HEK293T (cell line): ENCODE measurements at regions not wholly inside any gene's neighbourhood (a gene's known extent, or its start where the extent isn't known, plus 50 kb on each side); places are given as distances from the start of the nearest gene placed in this dataset.

Experiments
- ARNT ChIP-seq: fragments of 450-650 bp; IDR thresholded peaks from 2 replicates; pipeline ENCODE4 v1.6.1; 2017; ENCODE audit warnings: mild to moderate bottlenecking
- BHLHE40 ChIP-seq: fragments of 450-650 bp; IDR thresholded peaks from 2 replicates; pipeline ENCODE4 v1.6.1; 2016; ENCODE audit warnings: mild to moderate bottlenecking, moderate library complexity, borderline replicate concordance
- ELF4 ChIP-seq: fragments of 450-650 bp; IDR thresholded peaks from 2 replicates; pipeline ENCODE4 v1.6.1; 2017; ENCODE audit warnings: antibody characterized with exemption
- FOXA1 ChIP-seq: fragments of 450-650 bp; IDR thresholded peaks from 2 replicates; pipeline ENCODE4 v1.6.1; 2016; ENCODE audit warnings: mild to moderate bottlenecking
- FOXK2 ChIP-seq: fragments of 450-650 bp; IDR thresholded peaks from 2 replicates; pipeline ENCODE4 v1.6.1; 2016; ENCODE audit warnings: mild to moderate bottlenecking
- FOXM1 ChIP-seq: fragments of 450-650 bp; IDR thresholded peaks from 2 replicates; pipeline ENCODE4 v1.6.1; 2017; ENCODE audit warnings: mild to moderate bottlenecking, borderline replicate concordance
- HDGF ChIP-seq: fragments of 450-650 bp; IDR thresholded peaks from 2 replicates; pipeline ENCODE4 v1.6.1; 2017; ENCODE audit warnings: antibody characterized with exemption, borderline replicate concordance
- L3MBTL2 ChIP-seq: fragments of 450-650 bp; conservative IDR thresholded peaks from 2 replicates; pipeline ENCODE4 v1.6.1; 2016; ENCODE audit warnings: mild to moderate bottlenecking
- LEF1 ChIP-seq: fragments of 450-650 bp; IDR thresholded peaks from 2 replicates; pipeline ENCODE4 v1.6.1; 2017; ENCODE audit warnings: mild to moderate bottlenecking, borderline replicate concordance
- SP1 ChIP-seq: fragments of 450-650 bp; IDR thresholded peaks from 2 replicates; pipeline ENCODE4 v1.6.1; 2017
- SUZ12 ChIP-seq: fragments of 450-650 bp; IDR thresholded peaks from 2 replicates; pipeline ENCODE4 v1.6.1; 2016; ENCODE audit warnings: mild to moderate bottlenecking
- TARDBP ChIP-seq: fragments of 450-650 bp; IDR thresholded peaks from 2 replicates; pipeline ENCODE4 v1.6.1; 2016
- ZNF384 ChIP-seq: fragments of 450-650 bp; IDR thresholded peaks from 2 replicates; pipeline ENCODE4 v1.6.1; 2016
- TF ChIP-seq, protein P1 (sequence below): fragments of 450-650 bp; IDR thresholded peaks from 2 replicates; pipeline ENCODE4 v1.6.1; 2016

DNA sequence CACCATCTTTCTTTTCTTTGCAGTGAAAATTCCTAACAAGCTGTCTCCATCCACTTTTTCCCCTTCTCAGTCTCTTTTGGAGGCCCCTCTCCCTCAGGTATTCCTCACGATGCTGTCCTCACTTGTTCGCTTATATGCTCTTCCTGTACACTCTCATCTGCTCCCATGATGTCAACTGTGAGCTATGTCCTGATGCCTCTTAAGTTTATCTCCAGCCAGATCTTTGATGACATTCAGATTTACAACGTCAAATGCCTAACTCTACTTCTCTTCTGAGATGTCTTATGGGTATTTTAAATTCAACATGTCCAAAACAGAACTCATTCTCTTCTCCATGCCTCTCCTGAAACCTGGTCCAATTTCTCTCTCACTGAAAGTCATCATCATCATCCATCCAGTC is 55.1 kb upstream of the SERTAD2 start:
- TF ChIP-seq TARDBP: no peak
- TF ChIP-seq FOXA1: no peak
- TF ChIP-seq FOXK2: no peak
- no peak for TF ChIP-seq L3MBTL2
- TF ChIP-seq, protein P1, sequence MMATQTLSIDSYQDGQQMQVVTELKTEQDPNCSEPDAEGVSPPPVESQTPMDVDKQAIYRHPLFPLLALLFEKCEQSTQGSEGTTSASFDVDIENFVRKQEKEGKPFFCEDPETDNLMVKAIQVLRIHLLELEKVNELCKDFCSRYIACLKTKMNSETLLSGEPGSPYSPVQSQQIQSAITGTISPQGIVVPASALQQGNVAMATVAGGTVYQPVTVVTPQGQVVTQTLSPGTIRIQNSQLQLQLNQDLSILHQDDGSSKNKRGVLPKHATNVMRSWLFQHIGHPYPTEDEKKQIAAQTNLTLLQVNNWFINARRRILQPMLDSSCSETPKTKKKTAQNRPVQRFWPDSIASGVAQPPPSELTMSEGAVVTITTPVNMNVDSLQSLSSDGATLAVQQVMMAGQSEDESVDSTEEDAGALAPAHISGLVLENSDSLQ: no peak
- TF ChIP-seq SUZ12: no peak
- TF ChIP-seq SP1: no peak
- no peak for TF ChIP-seq ELF4
- no peak for TF ChIP-seq BHLHE40
- no peak for TF ChIP-seq LEF1
- no peak for TF ChIP-seq FOXM1
- TF ChIP-seq ARNT: no peak
- TF ChIP-seq HDGF: no peak
- no peak for TF ChIP-seq ZNF384
